Hepatocyte (in vitro differentiated cells): ENCODE measurements at regions not wholly inside any gene's neighbourhood (a gene's known extent, or its start where the extent isn't known, plus 50 kb on each side); places are given as distances from the start of the nearest gene placed in this dataset.

Experiments used
- CTCF ChIP-seq: fragments of 200-600 bp; sonication (generic); IDR thresholded peaks from 2 replicates; pipeline ENCODE4 v1.5.1; 2016; ENCODE audit warnings: antibody characterized with exemption, mild to moderate bottlenecking; ENCODE audit not compliant: poor library complexity
- EZH2phosphoT487 ChIP-seq: fragments of 200-600 bp; sonication (generic); IDR thresholded peaks from one replicate; pipeline ENCODE4 v1.6.1; 2018; ENCODE audit warnings: antibody characterized with exemption, mild to moderate bottlenecking, low read depth, moderate library complexity; ENCODE audit not compliant: unreplicated experiment, severe bottlenecking

DNA sequence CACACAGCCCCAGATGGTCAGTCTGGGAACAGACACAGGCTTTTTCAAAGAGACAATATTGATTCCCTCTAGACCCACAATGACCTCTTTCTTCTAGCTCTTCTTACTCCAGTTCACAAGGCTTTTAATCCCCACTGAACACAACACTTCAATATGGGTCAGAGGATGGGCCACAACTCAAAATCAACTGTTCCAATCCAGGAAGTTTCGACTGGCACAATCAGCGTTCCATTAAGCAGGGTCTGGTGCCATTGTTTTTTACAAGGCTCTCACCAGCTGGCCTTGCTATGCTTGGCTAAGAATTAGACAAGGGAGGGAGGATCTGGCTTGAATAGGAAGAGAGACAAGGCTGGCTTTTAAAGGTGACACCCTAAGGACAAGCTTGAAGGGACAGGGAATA, 199.4 kb upstream of the SLC24A2 start:
- TF ChIP-seq CTCF (no peak), EZH2phosphoT487 (no peak)
